ENCODE measurements at regions not wholly inside any gene's neighbourhood (a gene's known extent, or its start where the extent isn't known, plus 50 kb on each side); places are given as distances from the start of the nearest gene placed in this dataset.

- no peak overlapping the region for H3K27ac ChIP-seq (ENCODE audit: extremely low read depth, low read depth, low read length)
- H2AFZ ChIP-seq (ENCODE audit: low read depth, low read length): no peak overlapping the region
- TF ChIP-seq SNAPC5 (CRISPR knock-in tag; IDR thresholded peaks at IDR 0.05) (no peak), TCF7L2 (IDR thresholded peaks at IDR 0.05; ENCODE audit: low read depth, low read length) (no peak), KAT2B (IDR thresholded peaks at IDR 0.05; ENCODE audit: low read depth, low read length) (no peak), TEAD2 (tag; IDR thresholded peaks at IDR 0.05) (no peak), ZBTB17 (CRISPR knock-in tag; IDR thresholded peaks at IDR 0.05) (no peak), ZNF253 (CRISPR knock-in tag; conservative IDR thresholded peaks at IDR 0.05) (no peak), ZNF511 (CRISPR knock-in tag; IDR thresholded peaks at IDR 0.05) (no peak), MEIS2 (IDR thresholded peaks at IDR 0.05; ENCODE audit: partially characterized antibody) (no peak), RNF2 (IDR thresholded peaks at IDR 0.05) (no peak), PTTG1 (tag; IDR thresholded peaks at IDR 0.05; ENCODE audit: low read depth) (no peak), GABPB1 (CRISPR knock-in tag; IDR thresholded peaks at IDR 0.05) (no peak), PHF21A (IDR thresholded peaks at IDR 0.05; ENCODE audit: borderline replicate concordance, low read depth) (no peak), SMARCB1 (IDR thresholded peaks at IDR 0.05; ENCODE audit: insufficient read length, low read depth) (no peak), TBP (optimal IDR thresholded peaks at IDR 0.05; ENCODE audit: low read depth, low read length) (no peak), NEUROD1 (IDR thresholded peaks at IDR 0.05; ENCODE audit: borderline replicate concordance, low read depth, low read length, partially characterized antibody) (no peak)
- ChIA-PET POLR2A (no interaction called here), CTCF (ENCODE audit: low intra/inter-chr PET ratio) (no interaction called here)
- H3K4me2 ChIP-seq (ENCODE audit: insufficient read depth, low read length): no peak overlapping the region
- H4K20me1 ChIP-seq (replicated peaks; ENCODE audit: control insufficient read depth, insufficient read depth, low read length): no peaks in the 10 kb centered on the region
- H3K4me3 ChIP-seq: no peak overlapping the region
- no peaks in the 10 kb centered on the region for H3K36me3 ChIP-seq (ENCODE audit: control insufficient read depth, insufficient read depth, low read length)
- H3K9me3 ChIP-seq (replicated peaks; ENCODE audit: control insufficient read depth, insufficient read depth, low read depth, low read length): peaks cover 2% of the 10 kb centered on the region; the same call in 1 of the 2 replicates
- no peaks in the 10 kb centered on the region for H3K27me3 ChIP-seq (ENCODE audit: control insufficient read depth in 2 of 2, insufficient read depth in 2 of 2, low read length in 2 of 2)
- no peaks in the 10 kb centered on the region for H3K4me1 ChIP-seq (replicated peaks in 1 of 2; ENCODE audit: control insufficient read depth in 2 of 2, insufficient read depth in 2 of 2, low read length in 2 of 2)
- no peak overlapping the region for H3K9ac ChIP-seq (ENCODE audit: insufficient read depth in 1 of 2, low read depth in 2 of 2, low read length in 2 of 2)
- intact Hi-C loops (cut with micrococcal nuclease): no loop called here
- no peaks in the 10 kb centered on the region for H3K79me2 ChIP-seq (ENCODE audit: control insufficient read depth, insufficient read depth, low read length)
- no peaks in the 10 kb centered on the region for H3K9me1 ChIP-seq (ENCODE audit: control insufficient read depth, insufficient read depth, low read length)
- no TSS peak for BruUV-seq (replicated peaks)
- in situ Hi-C loops (cut with MboI): no loop called here
- FAIRE-seq: no peak
- DNase-seq (ENCODE audit: extremely low read depth in 1 of 4, low spot score in 3 of 4): no peak
- ATAC-seq: no peak
Measured at GRCh38 chr3:26091096-26091495, 301.2 kb downstream of the OXSM start.

Data from K562 (cell line).